ENCODE measurements at regions not wholly inside any gene's neighbourhood (a gene's known extent, or its start where the extent isn't known, plus 50 kb on each side); places are given as distances from the start of the nearest gene placed in this dataset.

- Histone ChIP-seq H3K27ac (ENCODE audit: low read depth, low read length) (no peak overlapping the region), H3K36me3 (ENCODE audit: control insufficient read depth, insufficient read depth, low read length) (no peaks in the 10 kb centered on the region), H3K27me3 (ENCODE audit: control insufficient read depth, insufficient read depth, low read length) (no peaks in the 10 kb centered on the region), H3K9ac (ENCODE audit: low read length) (no peak overlapping the region), H3K9me3 (ENCODE audit: control insufficient read depth, insufficient read depth, low read depth, low read length) (no peaks in the 10 kb centered on the region), H3K4me1 (ENCODE audit: control insufficient read depth, insufficient read depth, low read length) (no peaks in the 10 kb centered on the region), H3K4me3 (ENCODE audit: low read depth, low read length) (no peak overlapping the region)
These were observed 558.3 kb downstream of the KCNJ3 start for GRCh38 chr2:155256803-155257202.

GRCh38 chr2:155250800-155251199 lies 552.3 kb downstream of the KCNJ3 start:
- no peaks in the 10 kb centered on the region for H3K4me1 ChIP-seq (ENCODE audit: control insufficient read depth, insufficient read depth, low read length)
- no peaks in the 10 kb centered on the region for H3K9me3 ChIP-seq (ENCODE audit: control insufficient read depth, insufficient read depth, low read depth, low read length)
- H3K27ac ChIP-seq (ENCODE audit: low read depth, low read length), result no peak overlapping the region
- H3K9ac ChIP-seq (ENCODE audit: low read length), result no peak overlapping the region
- H3K4me3 ChIP-seq (ENCODE audit: low read depth, low read length), result no peak overlapping the region
- no peaks in the 10 kb centered on the region for H3K27me3 ChIP-seq (ENCODE audit: control insufficient read depth, insufficient read depth, low read length)
- H3K36me3 ChIP-seq (ENCODE audit: control insufficient read depth, insufficient read depth, low read length), result no peaks in the 10 kb centered on the region

GRCh38 chr2:155240176-155240575 lies 541.7 kb downstream of the KCNJ3 start:
- no peak overlapping the region for H3K9ac ChIP-seq (ENCODE audit: low read length)
- H3K4me3 ChIP-seq (ENCODE audit: low read depth, low read length), result no peak overlapping the region
- H3K36me3 ChIP-seq (ENCODE audit: control insufficient read depth, insufficient read depth, low read length), result no peaks in the 10 kb centered on the region
- no peaks in the 10 kb centered on the region for H3K4me1 ChIP-seq (ENCODE audit: control insufficient read depth, insufficient read depth, low read length)
- H3K27ac ChIP-seq (ENCODE audit: low read depth, low read length), result no peak overlapping the region
- H3K27me3 ChIP-seq (ENCODE audit: control insufficient read depth, insufficient read depth, low read length), result no peaks in the 10 kb centered on the region
- no peaks in the 10 kb centered on the region for H3K9me3 ChIP-seq (ENCODE audit: control insufficient read depth, insufficient read depth, low read depth, low read length)

GRCh38 chr2:155235710-155236109 lies 537.2 kb downstream of the KCNJ3 start:
- H3K4me1 ChIP-seq (ENCODE audit: control insufficient read depth, insufficient read depth, low read length), result no peaks in the 10 kb centered on the region
- H3K27ac ChIP-seq (ENCODE audit: low read depth, low read length), result no peak overlapping the region
- H3K4me3 ChIP-seq (ENCODE audit: low read depth, low read length), result no peak overlapping the region
- no peak overlapping the region for H3K9ac ChIP-seq (ENCODE audit: low read length)
- H3K36me3 ChIP-seq (ENCODE audit: control insufficient read depth, insufficient read depth, low read length), result no peaks in the 10 kb centered on the region
- H3K27me3 ChIP-seq (ENCODE audit: control insufficient read depth, insufficient read depth, low read length), result no peaks in the 10 kb centered on the region
- H3K9me3 ChIP-seq (ENCODE audit: control insufficient read depth, insufficient read depth, low read depth, low read length), result no peaks in the 10 kb centered on the region

GRCh38 chr2:155223781-155224406 lies 525.4 kb downstream of the KCNJ3 start:
- no peak overlapping the region for H3K4me3 ChIP-seq (ENCODE audit: low read depth, low read length)
- no peaks in the 10 kb centered on the region for H3K9me3 ChIP-seq (ENCODE audit: control insufficient read depth, insufficient read depth, low read depth, low read length)
- H3K36me3 ChIP-seq (ENCODE audit: control insufficient read depth, insufficient read depth, low read length), result no peaks in the 10 kb centered on the region
- no peaks in the 10 kb centered on the region for H3K4me1 ChIP-seq (ENCODE audit: control insufficient read depth, insufficient read depth, low read length)
- H3K27me3 ChIP-seq (ENCODE audit: control insufficient read depth, insufficient read depth, low read length), result no peaks in the 10 kb centered on the region
- H3K9ac ChIP-seq (ENCODE audit: low read length), result no peak overlapping the region
- H3K27ac ChIP-seq (ENCODE audit: low read depth, low read length), result no peak overlapping the region

- H3K27me3 ChIP-seq (ENCODE audit: control insufficient read depth, insufficient read depth, low read length), result no peaks in the 10 kb centered on the region
- no peak overlapping the region for H3K4me3 ChIP-seq (ENCODE audit: low read depth, low read length)
- no peak overlapping the region for H3K27ac ChIP-seq (ENCODE audit: low read depth, low read length)
- H3K36me3 ChIP-seq (ENCODE audit: control insufficient read depth, insufficient read depth, low read length), result no peaks in the 10 kb centered on the region
- H3K9me3 ChIP-seq (ENCODE audit: control insufficient read depth, insufficient read depth, low read depth, low read length), result no peaks in the 10 kb centered on the region
- no peaks in the 10 kb centered on the region for H3K4me1 ChIP-seq (ENCODE audit: control insufficient read depth, insufficient read depth, low read length)
- no peak overlapping the region for H3K9ac ChIP-seq (ENCODE audit: low read length)
These were observed 520.5 kb downstream of the KCNJ3 start for GRCh38 chr2:155218945-155219344.

GRCh38 chr2:155218292-155218924 lies 519.9 kb downstream of the KCNJ3 start:
- no peak overlapping the region for H3K4me3 ChIP-seq (ENCODE audit: low read depth, low read length)
- H3K27me3 ChIP-seq (ENCODE audit: control insufficient read depth, insufficient read depth, low read length), result no peaks in the 10 kb centered on the region
- no peaks in the 10 kb centered on the region for H3K4me1 ChIP-seq (ENCODE audit: control insufficient read depth, insufficient read depth, low read length)
- H3K27ac ChIP-seq (ENCODE audit: low read depth, low read length), result no peak overlapping the region
- H3K9ac ChIP-seq (ENCODE audit: low read length), result no peak overlapping the region
- H3K9me3 ChIP-seq (ENCODE audit: control insufficient read depth, insufficient read depth, low read depth, low read length), result no peaks in the 10 kb centered on the region
- H3K36me3 ChIP-seq (ENCODE audit: control insufficient read depth, insufficient read depth, low read length), result no peaks in the 10 kb centered on the region

GRCh38 chr2:155215037-155215707 lies 516.7 kb downstream of the KCNJ3 start:
- H3K36me3 ChIP-seq (ENCODE audit: control insufficient read depth, insufficient read depth, low read length), result no peaks in the 10 kb centered on the region
- H3K27ac ChIP-seq (ENCODE audit: low read depth, low read length), result no peak overlapping the region
- H3K4me3 ChIP-seq (ENCODE audit: low read depth, low read length), result no peak overlapping the region
- H3K4me1 ChIP-seq (ENCODE audit: control insufficient read depth, insufficient read depth, low read length), result no peaks in the 10 kb centered on the region
- H3K27me3 ChIP-seq (ENCODE audit: control insufficient read depth, insufficient read depth, low read length), result no peaks in the 10 kb centered on the region
- H3K9ac ChIP-seq (ENCODE audit: low read length), result no peak overlapping the region
- no peaks in the 10 kb centered on the region for H3K9me3 ChIP-seq (ENCODE audit: control insufficient read depth, insufficient read depth, low read depth, low read length)

- no peak overlapping the region for H3K4me3 ChIP-seq (ENCODE audit: low read depth, low read length)
- H3K27me3 ChIP-seq (ENCODE audit: control insufficient read depth, insufficient read depth, low read length), result no peaks in the 10 kb centered on the region
- H3K9ac ChIP-seq (ENCODE audit: low read length), result no peak overlapping the region
- no peaks in the 10 kb centered on the region for H3K4me1 ChIP-seq (ENCODE audit: control insufficient read depth, insufficient read depth, low read length)
- H3K9me3 ChIP-seq (ENCODE audit: control insufficient read depth, insufficient read depth, low read depth, low read length), result no peaks in the 10 kb centered on the region
- no peak overlapping the region for H3K27ac ChIP-seq (ENCODE audit: low read depth, low read length)
- H3K36me3 ChIP-seq (ENCODE audit: control insufficient read depth, insufficient read depth, low read length), result no peaks in the 10 kb centered on the region
These were observed 511.4 kb downstream of the KCNJ3 start for GRCh38 chr2:155209696-155210450.

GRCh38 chr2:155203178-155203577 lies 504.7 kb downstream of the KCNJ3 start:
- H3K9me3 ChIP-seq (ENCODE audit: control insufficient read depth, insufficient read depth, low read depth, low read length), result no peaks in the 10 kb centered on the region
- no peak overlapping the region for H3K4me3 ChIP-seq (ENCODE audit: low read depth, low read length)
- no peak overlapping the region for H3K27ac ChIP-seq (ENCODE audit: low read depth, low read length)
- no peaks in the 10 kb centered on the region for H3K4me1 ChIP-seq (ENCODE audit: control insufficient read depth, insufficient read depth, low read length)
- no peak overlapping the region for H3K9ac ChIP-seq (ENCODE audit: low read length)
- no peaks in the 10 kb centered on the region for H3K36me3 ChIP-seq (ENCODE audit: control insufficient read depth, insufficient read depth, low read length)
- H3K27me3 ChIP-seq (ENCODE audit: control insufficient read depth, insufficient read depth, low read length), result no peaks in the 10 kb centered on the region

GRCh38 chr2:155200753-155201152 lies 502.3 kb downstream of the KCNJ3 start:
- no peaks in the 10 kb centered on the region for H3K36me3 ChIP-seq (ENCODE audit: control insufficient read depth, insufficient read depth, low read length)
- H3K4me1 ChIP-seq (ENCODE audit: control insufficient read depth, insufficient read depth, low read length), result no peaks in the 10 kb centered on the region
- H3K9ac ChIP-seq (ENCODE audit: low read length), result no peak overlapping the region
- H3K4me3 ChIP-seq (ENCODE audit: low read depth, low read length), result no peak overlapping the region
- H3K27me3 ChIP-seq (ENCODE audit: control insufficient read depth, insufficient read depth, low read length), result no peaks in the 10 kb centered on the region
- H3K9me3 ChIP-seq (ENCODE audit: control insufficient read depth, insufficient read depth, low read depth, low read length), result no peaks in the 10 kb centered on the region
- H3K27ac ChIP-seq (ENCODE audit: low read depth, low read length), result no peak overlapping the region
